PC-9 (cell line): ENCODE measurements at regions not wholly inside any gene's neighbourhood (a gene's known extent, or its start where the extent isn't known, plus 50 kb on each side); places are given as distances from the start of the nearest gene placed in this dataset.

Experiments
- CTCF ChIP-seq: fragments of 200-600 bp; sonication (generic); conservative IDR thresholded peaks from 2 replicates; pipeline ENCODE4 v1.6.1; 2017; ENCODE audit warnings: mixed run types, antibody characterized with exemption, mild to moderate bottlenecking, moderate library complexity
- EZH2 ChIP-seq: fragments of 200-600 bp; sonication (generic); IDR thresholded peaks from 2 replicates; pipeline ENCODE4 v1.8.0; 2017; ENCODE audit warnings: antibody characterized with exemption, low read depth

GRCh38 chrX:137431693-137432488, 134.0 kb upstream of the ZIC3 start:
- TF ChIP-seq CTCF (no peak), EZH2 (no peak)
